Endothelial cell of umbilical vein (primary cell): ENCODE measurements at regions not wholly inside any gene's neighbourhood (a gene's known extent, or its start where the extent isn't known, plus 50 kb on each side); places are given as distances from the start of the nearest gene placed in this dataset.

Source experiments
- BruUV-seq: library from RNA; stranded (reverse); fragments of 400-500 nt; replicated peaks from 2 replicates; lab custom pipeline; 2021; lab: Mats Ljungman, UMichigan
- CTCF ChIA-PET: fragments of 300-600, 350-600 bp; sonication (Branson Sonifier 250); formaldehyde crosslinking; loops from one replicate; lab custom pipeline; 2021; ENCODE audit warnings: antibody characterized with exemption, inconsistent platforms; lab: Charles Lee
- POLR2A ChIA-PET: fragments of 300-600, 350-600 bp; sonication (Branson Sonifier 250); formaldehyde crosslinking; loops from one replicate; lab custom pipeline; 2021; ENCODE audit warnings: antibody characterized with exemption, inconsistent platforms; lab: Charles Lee
- DNase-seq: peaks from one replicate; pipeline ENCODE4 v3.0.0-alpha.2; 2011; ENCODE audit warnings: low read depth, low spot score
- FAIRE-seq: peaks from 2 replicates; lab custom pipeline; 2011; peaks lifted over from hg19 to GRCh38; lab: Jason Lieb, UNC
- H2AFZ ChIP-seq: 2 replicates; pipeline ENCODE4 v1.6.0; 2012; ENCODE audit warnings: low read depth, low read length, control low read depth, inconsistent platforms
- H3K27ac ChIP-seq: 2 replicates; pipeline ENCODE4 v1.5.1; 2011; ENCODE audit warnings: low read depth, mild to moderate bottlenecking, control low read depth, low read length, moderate library complexity; ENCODE audit not compliant: insufficient read depth
- H3K27me3 ChIP-seq, 2 experiments: 2 replicates each; pipeline versions ENCODE4 v1.6.0 to v1.6.1; 2011; ENCODE audit warnings: low read length in 2 of 2, mixed read lengths in 1 of 2; ENCODE audit not compliant: control insufficient read depth in 2 of 2, insufficient read depth in 2 of 2
- H3K36me3 ChIP-seq, 2 experiments: 2 replicates in 1 of 2; 3 replicates in 1 of 2; pipeline ENCODE4 v1.5.1; 2011; ENCODE audit warnings: low read length in 2 of 2, mild to moderate bottlenecking in 1 of 2, moderate library complexity in 1 of 2; ENCODE audit not compliant: control insufficient read depth in 2 of 2, insufficient read depth in 2 of 2; ENCODE audit errors: extremely low read depth in 1 of 2
- H3K4me1 ChIP-seq: 3 replicates; pipeline ENCODE4 v1.5.1; 2011; ENCODE audit warnings: mild to moderate bottlenecking, low read length; ENCODE audit not compliant: control insufficient read depth, insufficient read depth; ENCODE audit errors: extremely low read depth
- H3K4me2 ChIP-seq: 2 replicates; pipeline ENCODE4 v1.6.1; 2011; ENCODE audit warnings: low read length, control low read depth, mixed read lengths; ENCODE audit not compliant: insufficient read depth
- H3K4me3 ChIP-seq, 3 experiments: fragments of 200-600 bp in 1 of 3; sonication (generic), shearing (Covaris generic) in 1 of 3; replicated peaks in 1 of 3; 2 replicates each; pipeline ENCODE4 v1.5.1; 2011 to 2016; ENCODE audit warnings: control low read depth in 3 of 3, low read length in 3 of 3, mild to moderate bottlenecking in 2 of 3, inconsistent platforms in 1 of 3, low read depth in 1 of 3, moderate library complexity in 1 of 3; ENCODE audit not compliant: insufficient read depth in 1 of 3
- H3K79me2 ChIP-seq: 2 replicates; pipeline ENCODE4 v1.6.0; 2012; ENCODE audit warnings: low read length, inconsistent platforms; ENCODE audit not compliant: control insufficient read depth, insufficient read depth
- H3K9ac ChIP-seq: replicated peaks from 2 replicates; pipeline ENCODE3; 2011; ENCODE audit warnings: low read length, control low read depth; ENCODE audit not compliant: insufficient read depth; ENCODE audit errors: extremely low read depth
- H3K9me1 ChIP-seq: replicated peaks from 3 replicates; pipeline ENCODE4 v1.6.0; 2011; ENCODE audit warnings: mild to moderate bottlenecking, low read length; ENCODE audit not compliant: control insufficient read depth, insufficient read depth; ENCODE audit errors: extremely low read depth
- H3K9me3 ChIP-seq: replicated peaks from 2 replicates; pipeline ENCODE4 v1.5.1; 2012; ENCODE audit warnings: low read length, inconsistent platforms; ENCODE audit not compliant: control insufficient read depth, insufficient read depth
- H4K20me1 ChIP-seq: replicated peaks from 2 replicates; pipeline ENCODE3; 2011; ENCODE audit warnings: mild to moderate bottlenecking, low read length; ENCODE audit not compliant: control insufficient read depth, insufficient read depth; ENCODE audit errors: extremely low read depth
- CTCF ChIP-seq, 2 donors: IDR thresholded peaks; 1 replicate in 1 of 2; 2 replicates in 1 of 2; pipeline ENCODE4 v1.5.1; 2011; ENCODE audit warnings: low read length in 2 of 2, mild to moderate bottlenecking in 2 of 2, moderate library complexity in 2 of 2, control low read depth in 1 of 2, inconsistent platforms in 1 of 2, low read depth in 1 of 2; ENCODE audit not compliant: insufficient read depth in 1 of 2; ENCODE audit errors: extremely low read depth in 1 of 2
- EZH2 ChIP-seq: IDR thresholded peaks from 2 replicates; pipeline ENCODE4 v1.6.1; 2012; ENCODE audit warnings: borderline replicate concordance, low read depth, mild to moderate bottlenecking, moderate library complexity, low read length, inconsistent platforms; ENCODE audit not compliant: severe bottlenecking
- FOS ChIP-seq: IDR thresholded peaks from 2 replicates; pipeline ENCODE4 v1.6.1; 2011; ENCODE audit warnings: mild to moderate bottlenecking, low read length, moderate library complexity, borderline replicate concordance; ENCODE audit not compliant: insufficient read depth
- GATA2 ChIP-seq: IDR thresholded peaks from 2 replicates; pipeline ENCODE4 v1.7.0; 2011; ENCODE audit warnings: low read depth, mild to moderate bottlenecking, moderate library complexity, mixed read lengths, low read length; ENCODE audit not compliant: insufficient read length, insufficient read depth
- JUN ChIP-seq: IDR thresholded peaks from 2 replicates; pipeline ENCODE4 v1.6.1; 2011; ENCODE audit warnings: borderline replicate concordance, low read depth; ENCODE audit not compliant: insufficient read length, insufficient read depth
- MYC ChIP-seq: IDR thresholded peaks from one replicate; pipeline ENCODE4 v1.6.1; 2011; ENCODE audit warnings: mild to moderate bottlenecking, low read depth, low read length
- POLR2A ChIP-seq: IDR thresholded peaks from 2 replicates; pipeline ENCODE4 v1.6.1; 2012; ENCODE audit warnings: low read depth, mild to moderate bottlenecking, control low read depth, low read length
- POLR2AphosphoS5 ChIP-seq: IDR thresholded peaks from 2 replicates; pipeline ENCODE4 v1.6.1; 2012; ENCODE audit warnings: low read depth, mild to moderate bottlenecking, control low read depth, low read length, moderate library complexity; ENCODE audit not compliant: insufficient read depth
- dilution Hi-C: fragments of 300-500 bp; cut with MboI; formaldehyde crosslinking; loops from one replicate; pipeline ENCODE4 v1.15.0; 2019; ENCODE audit warnings: low sequenced_read_pairs; ENCODE audit not compliant: extremely low pct_ligation_motif_present
- intact Hi-C: fragments of 100-400 bp; cut with micrococcal nuclease; formaldehyde crosslinking; loops from one replicate; pipeline ENCODE4 v1.10.0; 2022
- TF ChIP-seq, protein P1 (sequence below): IDR thresholded peaks from 2 replicates; pipeline ENCODE4 v1.6.1; 2011; ENCODE audit not compliant: insufficient read depth, insufficient read length

- Histone ChIP-seq H3K79me2 (no peaks in the 10 kb centered on the region), H2AFZ (no peak overlapping the region), H3K4me3 (no peak overlapping the region), H3K27me3 (no peaks in the 10 kb centered on the region), H3K4me1 (no peaks in the 10 kb centered on the region), H3K9me1 (no peaks in the 10 kb centered on the region), H4K20me1 (no peaks in the 10 kb centered on the region), H3K27ac (no peak overlapping the region), H3K36me3 (no peaks in the 10 kb centered on the region), H3K9me3 (peaks cover 9% of the 10 kb centered on the region), H3K4me2 (no peak overlapping the region), H3K9ac (no peak overlapping the region)
- DNase-seq: no peak
- FAIRE-seq: no peak
- intact Hi-C loops: no loop called here
- ChIA-PET CTCF (no interaction called here), POLR2A (no interaction called here)
- no TSS peak for BruUV-seq
- dilution Hi-C loops: no loop called here
- TF ChIP-seq JUN: no peak
- no peak for TF ChIP-seq EZH2
- TF ChIP-seq MYC: no peak
Observed at GRCh38 chr2:125169022-125169763, 1144.1 kb downstream of the CNTNAP5 start.

DNA sequence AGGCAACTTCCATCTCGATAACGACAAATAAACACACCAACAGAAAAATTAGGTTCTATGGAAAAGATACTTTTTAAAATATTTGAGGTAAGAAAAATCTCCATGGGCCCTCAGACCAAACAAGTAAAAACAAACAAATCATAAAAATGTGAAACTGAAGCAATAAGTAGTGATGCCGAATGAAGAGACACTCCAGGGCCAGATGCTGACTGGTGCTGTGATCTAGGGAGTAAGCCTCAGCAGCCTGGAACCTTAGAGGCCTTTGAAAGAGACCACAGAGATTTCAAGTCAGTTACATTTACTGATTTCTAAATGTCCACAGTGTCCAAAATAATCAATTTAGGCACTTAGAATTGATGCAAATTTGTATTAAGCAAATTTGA, 1144.7 kb downstream of the CNTNAP5 start:
- no TSS peak for BruUV-seq
- H3K27me3 ChIP-seq: no peaks in the 10 kb centered on the region
- H3K4me1 ChIP-seq: no peaks in the 10 kb centered on the region
- no peak overlapping the region for H3K4me3 ChIP-seq
- TF ChIP-seq POLR2A: no peak
- TF ChIP-seq GATA2: no peak
- TF ChIP-seq MYC: no peak
- no peak for TF ChIP-seq CTCF (IDR thresholded peaks at IDR 0.05; ENCODE audit: extremely low read depth in 1 of 2, insufficient read depth in 1 of 2, low read depth in 1 of 2, low read length in 2 of 2)
- no peak for TF ChIP-seq EZH2
- TF ChIP-seq, protein P1, sequence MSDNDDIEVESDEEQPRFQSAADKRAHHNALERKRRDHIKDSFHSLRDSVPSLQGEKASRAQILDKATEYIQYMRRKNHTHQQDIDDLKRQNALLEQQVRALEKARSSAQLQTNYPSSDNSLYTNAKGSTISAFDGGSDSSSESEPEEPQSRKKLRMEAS: no peak
- TF ChIP-seq FOS: no peak
- no peak for TF ChIP-seq POLR2AphosphoS5
- no peak for TF ChIP-seq JUN
- FAIRE-seq (no peak), DNase-seq (no peak)
- H3K9ac ChIP-seq: no peak overlapping the region
- H4K20me1 ChIP-seq: no peaks in the 10 kb centered on the region
- POLR2A ChIA-PET: no interaction called here
- H3K9me3 ChIP-seq: peaks cover 9% of the 10 kb centered on the region
- intact Hi-C loops (no loop called here), dilution Hi-C loops (no loop called here)
- H3K79me2 ChIP-seq: no peaks in the 10 kb centered on the region
- H3K4me2 ChIP-seq: no peak overlapping the region
- no peak overlapping the region for H2AFZ ChIP-seq
- no peak overlapping the region for H3K27ac ChIP-seq
- H3K36me3 ChIP-seq: no peaks in the 10 kb centered on the region
- CTCF ChIA-PET: no interaction called here
- H3K9me1 ChIP-seq: no peaks in the 10 kb centered on the region
